Ishikawa (cell line): ENCODE measurements at regions not wholly inside any gene's neighbourhood (a gene's known extent, or its start where the extent isn't known, plus 50 kb on each side); places are given as distances from the start of the nearest gene placed in this dataset.

Experiments
- CEBPB ChIP-seq: IDR thresholded peaks from 2 replicates; pipeline ENCODE4 v1.6.1; 2012
- CREB1 ChIP-seq: IDR thresholded peaks from 2 replicates; pipeline ENCODE4 v1.6.1; 2012; ENCODE audit warnings: low read depth
- EGR1 ChIP-seq: IDR thresholded peaks from 2 replicates; pipeline ENCODE4 v1.6.1; 2012
- EP300 ChIP-seq: IDR thresholded peaks from 2 replicates; pipeline ENCODE4 v1.6.1; 2012; ENCODE audit warnings: borderline replicate concordance
- NFIC ChIP-seq: IDR thresholded peaks from 2 replicates; pipeline ENCODE4 v1.6.1; 2012
- RAD21 ChIP-seq: IDR thresholded peaks from 2 replicates; pipeline ENCODE4 v1.6.1; 2012; ENCODE audit warnings: low read depth
- TAF1 ChIP-seq: IDR thresholded peaks from 2 replicates; pipeline ENCODE4 v1.6.1; 2012; ENCODE audit warnings: low read depth, mild to moderate bottlenecking
- TEAD4 ChIP-seq: IDR thresholded peaks from 2 replicates; pipeline ENCODE4 v1.6.1; 2012
- YY1 ChIP-seq: IDR thresholded peaks from 2 replicates; pipeline ENCODE4 v1.6.1; 2012; ENCODE audit warnings: low read depth
- ZBTB7A ChIP-seq: IDR thresholded peaks from 2 replicates; pipeline ENCODE4 v1.6.1; 2012; ENCODE audit warnings: low read depth
- TF ChIP-seq, protein P1 (sequence below): IDR thresholded peaks from 2 replicates; pipeline ENCODE4 v1.6.1; 2012; ENCODE audit warnings: low read depth, mild to moderate bottlenecking
- TF ChIP-seq, protein P2 (sequence below): IDR thresholded peaks from 2 replicates; pipeline ENCODE4 v1.6.1; 2012
- TF ChIP-seq, protein P3 (sequence below): IDR thresholded peaks from 2 replicates; pipeline ENCODE4 v1.6.1; 2012

DNA sequence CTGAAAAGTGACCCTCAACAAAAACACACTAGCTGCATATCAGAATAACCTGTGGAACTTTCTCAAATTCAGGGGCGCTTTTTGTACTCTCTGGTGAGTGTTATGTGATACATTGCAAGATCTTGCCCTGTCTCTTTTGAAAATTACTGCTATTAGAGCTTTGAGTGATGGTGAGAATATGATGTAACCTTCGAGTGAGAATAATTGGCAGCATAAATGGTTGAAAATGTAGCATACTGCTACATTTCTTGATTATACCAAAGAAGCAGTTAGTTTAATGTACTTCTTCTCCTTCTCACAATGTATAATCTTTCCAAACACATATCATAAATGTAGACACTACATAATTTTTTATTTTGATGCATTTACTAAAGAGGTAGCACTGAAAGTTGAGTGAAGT lies 882.9 kb downstream of the FSTL5 start:
- TF ChIP-seq EGR1 (no peak), RAD21 (no peak), YY1 (no peak), NFIC (no peak), ZBTB7A (no peak), TEAD4 (no peak), CREB1 (no peak), CEBPB (no peak), TAF1 (no peak), EP300 (no peak)
- TF ChIP-seq, protein P1, sequence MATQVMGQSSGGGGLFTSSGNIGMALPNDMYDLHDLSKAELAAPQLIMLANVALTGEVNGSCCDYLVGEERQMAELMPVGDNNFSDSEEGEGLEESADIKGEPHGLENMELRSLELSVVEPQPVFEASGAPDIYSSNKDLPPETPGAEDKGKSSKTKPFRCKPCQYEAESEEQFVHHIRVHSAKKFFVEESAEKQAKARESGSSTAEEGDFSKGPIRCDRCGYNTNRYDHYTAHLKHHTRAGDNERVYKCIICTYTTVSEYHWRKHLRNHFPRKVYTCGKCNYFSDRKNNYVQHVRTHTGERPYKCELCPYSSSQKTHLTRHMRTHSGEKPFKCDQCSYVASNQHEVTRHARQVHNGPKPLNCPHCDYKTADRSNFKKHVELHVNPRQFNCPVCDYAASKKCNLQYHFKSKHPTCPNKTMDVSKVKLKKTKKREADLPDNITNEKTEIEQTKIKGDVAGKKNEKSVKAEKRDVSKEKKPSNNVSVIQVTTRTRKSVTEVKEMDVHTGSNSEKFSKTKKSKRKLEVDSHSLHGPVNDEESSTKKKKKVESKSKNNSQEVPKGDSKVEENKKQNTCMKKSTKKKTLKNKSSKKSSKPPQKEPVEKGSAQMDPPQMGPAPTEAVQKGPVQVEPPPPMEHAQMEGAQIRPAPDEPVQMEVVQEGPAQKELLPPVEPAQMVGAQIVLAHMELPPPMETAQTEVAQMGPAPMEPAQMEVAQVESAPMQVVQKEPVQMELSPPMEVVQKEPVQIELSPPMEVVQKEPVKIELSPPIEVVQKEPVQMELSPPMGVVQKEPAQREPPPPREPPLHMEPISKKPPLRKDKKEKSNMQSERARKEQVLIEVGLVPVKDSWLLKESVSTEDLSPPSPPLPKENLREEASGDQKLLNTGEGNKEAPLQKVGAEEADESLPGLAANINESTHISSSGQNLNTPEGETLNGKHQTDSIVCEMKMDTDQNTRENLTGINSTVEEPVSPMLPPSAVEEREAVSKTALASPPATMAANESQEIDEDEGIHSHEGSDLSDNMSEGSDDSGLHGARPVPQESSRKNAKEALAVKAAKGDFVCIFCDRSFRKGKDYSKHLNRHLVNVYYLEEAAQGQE, result no peak
- TF ChIP-seq, protein P2, sequence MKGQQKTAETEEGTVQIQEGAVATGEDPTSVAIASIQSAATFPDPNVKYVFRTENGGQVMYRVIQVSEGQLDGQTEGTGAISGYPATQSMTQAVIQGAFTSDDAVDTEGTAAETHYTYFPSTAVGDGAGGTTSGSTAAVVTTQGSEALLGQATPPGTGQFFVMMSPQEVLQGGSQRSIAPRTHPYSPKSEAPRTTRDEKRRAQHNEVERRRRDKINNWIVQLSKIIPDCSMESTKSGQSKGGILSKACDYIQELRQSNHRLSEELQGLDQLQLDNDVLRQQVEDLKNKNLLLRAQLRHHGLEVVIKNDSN, result no peak
- TF ChIP-seq, protein P3, sequence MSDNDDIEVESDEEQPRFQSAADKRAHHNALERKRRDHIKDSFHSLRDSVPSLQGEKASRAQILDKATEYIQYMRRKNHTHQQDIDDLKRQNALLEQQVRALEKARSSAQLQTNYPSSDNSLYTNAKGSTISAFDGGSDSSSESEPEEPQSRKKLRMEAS, result no peak
